ENCODE measurements at regions not wholly inside any gene's neighbourhood (a gene's known extent, or its start where the extent isn't known, plus 50 kb on each side); places are given as distances from the start of the nearest gene placed in this dataset.
A peak's percentile ranks its signal among the peaks of the same experiment; 100 is the strongest.

DNA sequence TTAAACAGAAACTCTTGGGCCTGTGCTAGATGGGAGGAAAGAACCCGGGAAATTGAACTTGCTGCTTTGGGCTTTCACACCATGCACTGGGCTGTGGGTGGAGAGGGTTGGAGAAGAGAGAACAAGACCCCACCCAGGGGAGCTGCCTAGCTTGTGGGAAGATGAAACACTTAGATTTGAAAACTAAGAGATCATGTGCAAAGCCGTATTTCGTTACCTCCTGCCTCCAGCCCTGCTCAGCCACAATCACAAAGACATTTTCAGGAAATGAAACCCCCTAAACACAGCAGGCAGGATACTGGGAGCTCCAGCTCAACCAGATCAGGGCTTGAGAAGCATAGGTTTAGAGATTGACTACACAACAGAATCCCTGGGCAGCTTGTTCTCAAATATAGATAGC lies 183.0 kb upstream of the C2CD4B start:
- no peak overlapping the region for H3K4me3 ChIP-seq
- intact Hi-C loops (cut with DNase I) = no loop called here
- no peaks in the 10 kb centered on the region for H3K9me3 ChIP-seq
- no peaks in the 10 kb centered on the region for H3K27me3 ChIP-seq
- DNase-seq (ENCODE audit: low spot score in 2 of 2) = peak in 1 of 2 donors; percentile 18
- H3K4me1 ChIP-seq = no peaks in the 10 kb centered on the region
- no peak overlapping the region for H3K27ac ChIP-seq
- TF ChIP-seq, protein P1, sequence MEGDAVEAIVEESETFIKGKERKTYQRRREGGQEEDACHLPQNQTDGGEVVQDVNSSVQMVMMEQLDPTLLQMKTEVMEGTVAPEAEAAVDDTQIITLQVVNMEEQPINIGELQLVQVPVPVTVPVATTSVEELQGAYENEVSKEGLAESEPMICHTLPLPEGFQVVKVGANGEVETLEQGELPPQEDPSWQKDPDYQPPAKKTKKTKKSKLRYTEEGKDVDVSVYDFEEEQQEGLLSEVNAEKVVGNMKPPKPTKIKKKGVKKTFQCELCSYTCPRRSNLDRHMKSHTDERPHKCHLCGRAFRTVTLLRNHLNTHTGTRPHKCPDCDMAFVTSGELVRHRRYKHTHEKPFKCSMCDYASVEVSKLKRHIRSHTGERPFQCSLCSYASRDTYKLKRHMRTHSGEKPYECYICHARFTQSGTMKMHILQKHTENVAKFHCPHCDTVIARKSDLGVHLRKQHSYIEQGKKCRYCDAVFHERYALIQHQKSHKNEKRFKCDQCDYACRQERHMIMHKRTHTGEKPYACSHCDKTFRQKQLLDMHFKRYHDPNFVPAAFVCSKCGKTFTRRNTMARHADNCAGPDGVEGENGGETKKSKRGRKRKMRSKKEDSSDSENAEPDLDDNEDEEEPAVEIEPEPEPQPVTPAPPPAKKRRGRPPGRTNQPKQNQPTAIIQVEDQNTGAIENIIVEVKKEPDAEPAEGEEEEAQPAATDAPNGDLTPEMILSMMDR (IDR thresholded peaks at IDR 0.05) = no peak
- H3K36me3 ChIP-seq = no peaks in the 10 kb centered on the region

DNA sequence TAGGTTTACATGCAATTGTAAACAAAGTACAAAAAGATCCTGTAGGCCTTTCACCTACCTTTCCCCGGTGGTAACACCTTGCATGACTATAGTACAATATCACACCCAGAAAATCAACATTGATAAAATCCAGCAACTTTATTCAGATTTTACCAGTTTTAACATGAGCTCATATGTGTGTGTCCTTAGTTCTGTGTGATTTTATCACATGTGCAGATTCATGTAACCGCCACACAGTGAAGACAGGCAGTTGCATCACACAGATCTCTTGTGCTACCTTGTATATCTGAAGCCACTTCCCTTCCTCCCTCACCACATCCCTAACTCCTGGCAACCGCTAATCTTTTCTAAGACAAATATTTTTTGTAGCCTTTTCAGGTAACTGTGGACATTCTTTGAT lies 183.5 kb upstream of the C2CD4B start:
- TF ChIP-seq, protein P1 (IDR thresholded peaks at IDR 0.05) = no peak
- intact Hi-C loops (cut with DNase I) = no loop called here
- Histone ChIP-seq H3K4me1 (no peaks in the 10 kb centered on the region), H3K27me3 (no peaks in the 10 kb centered on the region), H3K9me3 (no peaks in the 10 kb centered on the region), H3K4me3 (no peak overlapping the region), H3K36me3 (no peaks in the 10 kb centered on the region), H3K27ac (no peak overlapping the region)
- peak in 1 of 2 donors; percentile 2 for DNase-seq (ENCODE audit: low spot score in 2 of 2)

DNA sequence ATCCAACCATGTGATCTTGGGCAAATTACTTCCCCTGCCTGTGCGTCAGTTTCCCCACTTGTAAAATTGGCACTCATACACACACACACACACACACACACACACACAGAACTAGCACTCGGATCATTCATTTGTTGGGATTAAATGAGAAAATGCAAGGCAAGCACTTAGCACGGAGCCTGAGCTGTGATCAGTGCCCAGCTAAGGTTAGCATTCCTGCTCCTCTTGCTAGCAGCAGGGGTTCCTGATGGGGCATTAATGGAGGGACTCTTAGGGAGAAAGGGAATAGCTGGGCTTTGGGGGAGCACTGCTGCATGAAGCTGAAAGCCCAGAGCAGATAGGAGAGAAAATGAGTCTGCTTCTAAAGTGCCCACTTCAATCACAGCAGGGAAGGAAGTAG lies 187.7 kb upstream of the C2CD4B start:
- TF ChIP-seq, protein P1 (IDR thresholded peaks at IDR 0.05) = no peak
- Histone ChIP-seq H3K4me1 (no peaks in the 10 kb centered on the region), H3K27ac (no peak overlapping the region), H3K27me3 (no peaks in the 10 kb centered on the region), H3K4me3 (no peak overlapping the region), H3K9me3 (no peaks in the 10 kb centered on the region), H3K36me3 (no peaks in the 10 kb centered on the region)
- peak in 1 of 2 donors; percentile 19 for DNase-seq (ENCODE audit: low spot score in 2 of 2)
- intact Hi-C loops (cut with DNase I) = no loop called here

DNA sequence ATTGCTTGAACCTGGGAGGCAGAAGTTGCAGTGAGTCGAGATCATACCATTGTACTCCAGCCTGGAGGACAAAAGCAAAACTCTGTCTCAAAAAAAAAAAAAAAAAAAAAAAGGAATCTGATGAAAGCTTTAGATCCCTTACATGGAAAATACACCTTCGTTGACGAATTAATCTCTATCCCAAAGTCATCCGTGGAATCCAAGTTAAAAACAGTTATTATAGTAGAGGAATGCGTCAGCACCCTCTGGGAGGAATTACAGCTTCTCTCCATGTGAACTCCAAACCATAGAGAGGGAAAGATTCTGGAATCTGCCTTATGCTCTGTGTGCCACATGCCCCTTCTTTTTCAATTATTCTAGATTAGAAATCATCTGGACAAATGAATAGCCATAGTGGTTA lies 192.3 kb upstream of the C2CD4B start:
- H3K27ac ChIP-seq = no peak overlapping the region
- H3K4me3 ChIP-seq = no peak overlapping the region
- TF ChIP-seq, protein P1 (IDR thresholded peaks at IDR 0.05) = no peak
- no peaks in the 10 kb centered on the region for H3K9me3 ChIP-seq
- no peaks in the 10 kb centered on the region for H3K27me3 ChIP-seq
- DNase-seq (ENCODE audit: low spot score in 2 of 2) = no peak
- intact Hi-C loops (cut with DNase I) = no loop called here
- H3K4me1 ChIP-seq = peaks cover 0 to 2% of the 10 kb centered on the region in 2 donors
- no peaks in the 10 kb centered on the region for H3K36me3 ChIP-seq

DNA sequence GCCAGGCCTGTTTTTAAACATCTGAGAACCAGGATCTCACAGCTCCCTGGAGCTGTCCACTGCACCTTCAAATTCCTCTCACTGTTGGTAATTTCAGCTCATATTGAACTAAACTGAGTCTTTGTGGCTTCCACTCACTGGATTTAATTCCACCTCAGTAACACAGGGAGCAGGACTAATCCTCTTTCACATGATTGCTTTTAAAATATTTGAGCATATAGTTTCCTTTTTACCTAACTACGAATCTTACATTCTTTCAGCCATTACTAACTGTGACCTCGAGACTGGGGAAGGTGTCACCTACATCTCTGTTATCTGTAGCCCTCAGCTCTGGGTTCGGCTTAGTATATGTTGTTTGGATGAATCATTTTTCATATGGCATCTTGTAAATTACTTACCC lies 194.3 kb upstream of the C2CD4B start:
- TF ChIP-seq, protein P1 (IDR thresholded peaks at IDR 0.05) = no peak
- intact Hi-C loops (cut with DNase I) = no loop called here

More for the DNA sequence above, 194.3 kb upstream of the C2CD4B start:
- H3K36me3 ChIP-seq = no peaks in the 10 kb centered on the region
- no peaks in the 10 kb centered on the region for H3K9me3 ChIP-seq
- peaks cover 0 to 2% of the 10 kb centered on the region in 2 donors for H3K4me1 ChIP-seq
- H3K4me3 ChIP-seq = no peak overlapping the region
- H3K27me3 ChIP-seq = no peaks in the 10 kb centered on the region
- DNase-seq (ENCODE audit: low spot score in 2 of 2) = no peak
- no peak overlapping the region for H3K27ac ChIP-seq

All from ascending aorta (tissue), 2 donors.